ENCODE measurements at regions not wholly inside any gene's neighbourhood (a gene's known extent, or its start where the extent isn't known, plus 50 kb on each side); places are given as distances from the start of the nearest gene placed in this dataset.

- no peak for TF ChIP-seq CREB5 (CRISPR knock-in tag; IDR thresholded peaks at IDR 0.05; ENCODE audit: low read depth)
- TF ChIP-seq TCF4 (CRISPR knock-in tag; IDR thresholded peaks at IDR 0.05; ENCODE audit: borderline replicate concordance): no peak
- no peak for TF ChIP-seq ESRRG (CRISPR knock-in tag; IDR thresholded peaks at IDR 0.05)
- TF ChIP-seq BACH2 (CRISPR knock-in tag; IDR thresholded peaks at IDR 0.05; ENCODE audit: borderline replicate concordance): no peak
- TF ChIP-seq ISL1 (CRISPR knock-in tag; IDR thresholded peaks at IDR 0.05): no peak
- TF ChIP-seq ZFP30 (CRISPR knock-in tag; IDR thresholded peaks at IDR 0.05): no peak
- TF ChIP-seq ZFP3 (CRISPR knock-in tag; IDR thresholded peaks at IDR 0.05): no peak
- no peak for TF ChIP-seq ZNF565 (CRISPR knock-in tag; conservative IDR thresholded peaks at IDR 0.05; ENCODE audit: low read depth)
- no peak for TF ChIP-seq PATZ1 (CRISPR knock-in tag; IDR thresholded peaks at IDR 0.05; ENCODE audit: borderline replicate concordance)
- TF ChIP-seq ZNF8 (CRISPR knock-in tag; IDR thresholded peaks at IDR 0.05): no peak
- TF ChIP-seq CSRNP3 (CRISPR knock-in tag; IDR thresholded peaks at IDR 0.05): no peak
- no peak for TF ChIP-seq RARB (CRISPR knock-in tag; IDR thresholded peaks at IDR 0.05)
- no peak for TF ChIP-seq SNAI2 (CRISPR knock-in tag; IDR thresholded peaks at IDR 0.05)
- TF ChIP-seq TSHZ2 (CRISPR knock-in tag; IDR thresholded peaks at IDR 0.05): no peak
- TF ChIP-seq OSR1 (CRISPR knock-in tag; IDR thresholded peaks at IDR 0.05): no peak
- TF ChIP-seq GLIS3 (CRISPR knock-in tag; IDR thresholded peaks at IDR 0.05): no peak
- ATAC-seq: no peak
Observed at GRCh38 chr6:34606477-34607265, 50.5 kb upstream of the SPDEF start.
